HepG2 (cell line): ENCODE measurements at regions not wholly inside any gene's neighbourhood (a gene's known extent, or its start where the extent isn't known, plus 50 kb on each side); places are given as distances from the start of the nearest gene placed in this dataset.

Source experiments
- ATAC-seq: fragments of 200-7000 bp; cut with Tn5 transposase; 3 replicates; pipeline ENCODE4 v1.9.1; 2020; ENCODE audit warnings: mild to moderate bottlenecking, moderate library complexity
- BruUV-seq: library from RNA; stranded (reverse); fragments of 400-500 nt; replicated peaks from 2 replicates; lab custom pipeline; 2021; lab: Mats Ljungman, UMichigan
- CTCF ChIA-PET: fragments of 300-600 bp; formaldehyde crosslinking; extraction: SDS; loops from one replicate; lab custom pipeline; 2021; ENCODE audit warnings: low total read pairs, inconsistent platforms, low intra/inter-chr PET ratio; lab: Yijun Ruan, JAX
- POLR2A ChIA-PET: fragments of 350-600 bp; sonication (Branson Sonifier 250); formaldehyde crosslinking; loops from one replicate; lab custom pipeline; 2020; ENCODE audit warnings: antibody characterized with exemption, inconsistent platforms; lab: Yijun Ruan, JAX
- DNase-seq: peaks from one replicate; pipeline ENCODE4 v3.0.0-alpha.2; 2015; ENCODE audit warnings: low spot score
- FAIRE-seq: peaks from 3 replicates; lab custom pipeline; 2011; peaks lifted over from hg19 to GRCh38; lab: Jason Lieb, UNC
- H2AFZ ChIP-seq: one replicate; pipeline ENCODE4 v1.6.1; 2011; ENCODE audit warnings: low read length, inconsistent platforms
- H3K27ac ChIP-seq: fragments of 300-600 bp; 3 replicates; pipeline ENCODE4 v1.8.0; 2011; ENCODE audit warnings: mixed run types, mild to moderate bottlenecking, mixed read lengths, low read length, inconsistent platforms; ENCODE audit not compliant: insufficient read depth; ENCODE audit errors: extremely low read length
- H3K27me3 ChIP-seq, 2 experiments: fragments of 200-600 bp in 1 of 2; 2 replicates in 1 of 2; 3 replicates in 1 of 2; pipeline versions ENCODE4 v1.6.0 to v1.8.0; 2011; ENCODE audit warnings: low read length in 2 of 2, mild to moderate bottlenecking in 2 of 2, moderate library complexity in 2 of 2, inconsistent platforms in 1 of 2; ENCODE audit not compliant: insufficient read depth in 2 of 2, control insufficient read depth in 1 of 2
- H3K36me3 ChIP-seq, 2 experiments: fragments of 200-600 bp in 1 of 2; replicated peaks in 1 of 2; 2 replicates in 1 of 2; 3 replicates in 1 of 2; pipeline versions ENCODE4 v1.5.1 to v1.8.0; 2011; ENCODE audit warnings: low read length in 2 of 2, inconsistent platforms in 1 of 2; ENCODE audit not compliant: insufficient read depth in 2 of 2, control insufficient read depth in 1 of 2
- H3K4me1 ChIP-seq: 2 replicates; pipeline ENCODE4 v1.5.1; 2012; ENCODE audit warnings: low read length, inconsistent platforms; ENCODE audit not compliant: insufficient read depth
- H3K4me2 ChIP-seq: 2 replicates; pipeline ENCODE4 v1.6.0; 2011; ENCODE audit warnings: low read depth, low read length, inconsistent platforms
- H3K4me3 ChIP-seq, 3 experiments: fragments of 200-600 bp in 1 of 3; sonication (generic), shearing (Covaris generic) in 1 of 3; replicated peaks in 1 of 3; 2 replicates each; pipeline ENCODE4 v1.5.1; 2011 to 2016; ENCODE audit warnings: low read length in 3 of 3, inconsistent platforms in 2 of 3, low read depth in 2 of 3, mild to moderate bottlenecking in 2 of 3, control low read depth in 1 of 3, mixed read lengths in 1 of 3; ENCODE audit not compliant: insufficient read depth in 1 of 3
- H3K79me2 ChIP-seq: one replicate; pipeline ENCODE4 v1.6.1; 2011; ENCODE audit warnings: low read length, inconsistent platforms; ENCODE audit not compliant: insufficient read depth
- H3K9ac ChIP-seq: 2 replicates; pipeline ENCODE4 v1.6.0; 2011; ENCODE audit warnings: mild to moderate bottlenecking, low read depth, low read length, inconsistent platforms; ENCODE audit not compliant: insufficient read depth
- H3K9me3 ChIP-seq: 2 replicates; pipeline ENCODE4 v1.5.1; 2012; ENCODE audit warnings: mild to moderate bottlenecking, low read length
- H4K20me1 ChIP-seq: 2 replicates; pipeline ENCODE4 v1.6.0; 2011; ENCODE audit warnings: inconsistent platforms, mild to moderate bottlenecking, low read length, moderate library complexity; ENCODE audit not compliant: insufficient read depth
- ATF7 ChIP-seq, 2 experiments: fragments of 450-650 bp in 1 of 2; sonication (generic) in 1 of 2; formaldehyde crosslinking in 1 of 2; IDR thresholded peaks; 2 replicates each; pipeline versions ENCODE4 v1.4.0 to v1.6.1; 2016 to 2020; ENCODE audit warnings: antibody characterized with exemption in 1 of 2, mild to moderate bottlenecking in 1 of 2, missing genetic modification reagents in 1 of 2
- CHCHD3 ChIP-seq: sonication (generic); formaldehyde crosslinking; IDR thresholded peaks from 2 replicates; pipeline ENCODE4 v1.8.0; 2022; ENCODE audit warnings: mild to moderate bottlenecking, missing genetic modification reagents, moderate library complexity
- HOXA5 ChIP-seq: sonication (generic); formaldehyde crosslinking; IDR thresholded peaks from 2 replicates; pipeline ENCODE4 v1.4.0; 2020; ENCODE audit warnings: missing genetic modification reagents
- RXRB ChIP-seq: IDR thresholded peaks from 2 replicates; pipeline ENCODE4 v1.6.1; 2016; ENCODE audit warnings: borderline replicate concordance, missing genetic modification reagents, missing compliant biosample characterization
- SIX4 ChIP-seq: sonication (generic); formaldehyde crosslinking; IDR thresholded peaks from 2 replicates; pipeline ENCODE4 v1.4.0; 2020; ENCODE audit warnings: missing genetic modification reagents
- SRY ChIP-seq: sonication (generic); formaldehyde crosslinking; IDR thresholded peaks from 2 replicates; pipeline ENCODE4 v1.8.0; 2022; ENCODE audit warnings: mild to moderate bottlenecking, missing genetic modification reagents
- TBL1XR1 ChIP-seq: fragments of 150-350 bp; IDR thresholded peaks from 2 replicates; pipeline ENCODE4 v1.6.1; 2014; ENCODE audit warnings: borderline replicate concordance, low read length; ENCODE audit not compliant: partially characterized antibody
- ZNF17 ChIP-seq: sonication (generic); formaldehyde crosslinking; IDR thresholded peaks from 2 replicates; pipeline ENCODE4 v1.5.0; 2020; ENCODE audit warnings: mild to moderate bottlenecking, missing genetic modification reagents
- ZNF180 ChIP-seq: sonication (generic); formaldehyde crosslinking; IDR thresholded peaks from 2 replicates; pipeline ENCODE4 v1.4.0; 2020; ENCODE audit warnings: low read depth, missing genetic modification reagents, borderline replicate concordance
- ZNF616 ChIP-seq: sonication (generic); formaldehyde crosslinking; IDR thresholded peaks from 2 replicates; pipeline ENCODE4 v1.5.0; 2020; ENCODE audit warnings: low read depth, mild to moderate bottlenecking, missing genetic modification reagents
- ZSCAN31 ChIP-seq: sonication (generic); formaldehyde crosslinking; IDR thresholded peaks from 2 replicates; pipeline ENCODE4 v1.5.0; 2020; ENCODE audit warnings: low read depth, mild to moderate bottlenecking, missing genetic modification reagents
- WGBS: methylation state at CpG from one replicate; pipeline ENCODE4 v1.1.6; 2017; ENCODE audit warnings: low lambda C conversion rate; 5-methylcytosine and 5-hydroxymethylcytosine counted together
- in situ Hi-C: cut with HindIII; loops from 2 replicates; pipeline ENCODE4 v1.10.0; 2017; ENCODE audit warnings: low pct_unique_long_range_greater_than_20kb; ENCODE audit not compliant: extremely low pct_ligation_motif_present
- intact Hi-C: fragments of 100-400 bp; cut with micrococcal nuclease; formaldehyde crosslinking; loops from one replicate; pipeline ENCODE4 v1.10.0; 2022; ENCODE audit not compliant: unreplicated experiment
- TF ChIP-seq, protein P1 (sequence below): sonication (generic); formaldehyde crosslinking; IDR thresholded peaks from 2 replicates; pipeline ENCODE4 v1.5.1; 2020; ENCODE audit warnings: missing genetic modification reagents, mild to moderate bottlenecking, borderline replicate concordance
- TF ChIP-seq, protein P2 (sequence below): sonication (generic); formaldehyde crosslinking; IDR thresholded peaks from 2 replicates; pipeline ENCODE4 v1.4.0; 2020; ENCODE audit warnings: missing genetic modification reagents, borderline replicate concordance

DNA sequence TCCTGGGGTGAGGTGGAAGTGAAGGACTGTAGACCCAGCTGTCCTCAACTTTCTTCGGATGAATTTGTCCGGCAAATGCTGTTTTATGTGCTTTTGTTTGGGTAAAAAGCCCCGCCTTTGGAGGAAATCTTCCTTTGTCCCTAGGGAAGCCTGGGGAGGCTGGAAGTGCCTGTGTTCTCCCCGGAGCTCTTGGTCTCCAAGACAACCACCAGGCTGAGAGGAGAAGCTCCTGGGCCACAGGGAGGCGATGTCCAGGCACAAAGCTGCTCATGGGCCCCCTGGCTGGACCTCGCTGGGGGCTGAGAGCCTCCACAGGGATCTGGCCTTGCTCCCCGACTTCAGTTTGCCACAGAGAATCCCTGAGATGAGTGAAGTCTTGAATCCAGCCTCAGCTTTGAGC is 293.1 kb upstream of the N4BP1 start:
- POLR2A ChIA-PET, result no interaction called here
- Histone ChIP-seq H3K4me2 (no peak overlapping the region), H3K4me3 (no peak overlapping the region), H3K36me3 (no peaks in the 10 kb centered on the region), H3K4me1 (no peaks in the 10 kb centered on the region), H2AFZ (no peak overlapping the region), H3K27me3 (peaks cover 0 to 34% of the 10 kb centered on the region in 2 experiments; a peak in 2 of 5 replicates), H3K27ac (no peak overlapping the region), H3K9me3 (no peaks in the 10 kb centered on the region), H4K20me1 (no peaks in the 10 kb centered on the region)
- DNase-seq, result no peak
- BruUV-seq, result no TSS peak
- 9% methylated on average over 5 of the region's 7 CpGs for WGBS
- intact Hi-C loops, result no loop called here
- ATAC-seq, result no peak
- CTCF ChIA-PET, result no interaction called here
- TF ChIP-seq RXRB (no peak), ZSCAN31 (CRISPR knock-in tag) (no peak)
- TF ChIP-seq, protein P1, sequence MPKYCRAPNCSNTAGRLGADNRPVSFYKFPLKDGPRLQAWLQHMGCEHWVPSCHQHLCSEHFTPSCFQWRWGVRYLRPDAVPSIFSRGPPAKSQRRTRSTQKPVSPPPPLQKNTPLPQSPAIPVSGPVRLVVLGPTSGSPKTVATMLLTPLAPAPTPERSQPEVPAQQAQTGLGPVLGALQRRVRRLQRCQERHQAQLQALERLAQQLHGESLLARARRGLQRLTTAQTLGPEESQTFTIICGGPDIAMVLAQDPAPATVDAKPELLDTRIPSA (CRISPR knock-in tag), result no peak
- TF ChIP-seq, all 625 proteins: peak for 0
- no peaks in the 10 kb centered on the region for H3K79me2 ChIP-seq
- in situ Hi-C loops, result no loop called here
- no peak overlapping the region for H3K9ac ChIP-seq
- no peak for FAIRE-seq

DNA sequence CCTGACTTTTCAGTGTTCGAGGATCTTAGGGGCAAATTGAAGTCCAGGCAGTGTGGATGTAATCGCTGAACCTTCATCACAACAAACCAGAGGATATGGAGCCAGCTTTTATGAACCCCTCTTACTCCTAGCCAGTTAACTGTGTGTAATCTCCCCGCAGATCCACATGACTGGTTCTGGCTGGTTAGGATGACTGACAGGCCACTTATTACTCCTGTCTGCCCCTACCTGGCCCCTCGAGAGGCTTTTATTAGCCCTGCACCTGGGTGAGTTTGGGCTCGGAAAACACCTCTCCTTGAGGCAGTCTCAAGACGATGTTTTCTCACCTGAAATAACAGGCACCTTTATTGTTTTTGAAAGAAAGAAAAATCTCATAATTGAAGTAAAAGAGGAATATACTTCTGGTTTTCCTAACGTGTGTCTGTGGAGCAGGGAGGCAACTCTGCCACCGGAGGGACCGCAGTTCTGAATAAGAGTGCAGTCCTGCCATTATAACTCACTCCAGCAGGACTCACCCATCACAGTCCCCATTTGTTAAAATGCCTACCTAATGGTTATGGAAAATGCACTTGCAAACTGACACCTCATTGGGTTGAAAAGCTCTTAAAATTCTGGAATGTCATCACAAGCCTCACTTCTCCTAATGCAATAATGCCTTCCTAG is 291.9 kb upstream of the N4BP1 start:
- Histone ChIP-seq H3K27ac (no peak overlapping the region), H3K9me3 (no peaks in the 10 kb centered on the region), H3K79me2 (no peaks in the 10 kb centered on the region), H3K4me1 (no peaks in the 10 kb centered on the region), H3K9ac (no peak overlapping the region), H3K36me3 (no peaks in the 10 kb centered on the region), H3K4me3 (no peak overlapping the region), H3K4me2 (no peak overlapping the region), H3K27me3 (peaks cover 0 to 26% of the 10 kb centered on the region in 2 experiments; a peak in 2 of 5 replicates), H2AFZ (no peak overlapping the region), H4K20me1 (no peaks in the 10 kb centered on the region)
- peak; percentile 75 for ATAC-seq
- no TSS peak for BruUV-seq
- ChIA-PET POLR2A (no interaction called here), CTCF (no interaction called here)
- in situ Hi-C loops, result no loop called here
- no peak for FAIRE-seq
- DNase-seq, result no peak
- 22% methylated on average over 8 of the region's 9 CpGs for WGBS
- intact Hi-C loops, result no loop called here
- TF ChIP-seq TBL1XR1 (no peak), HOXA5 (CRISPR knock-in tag) (no peak), CHCHD3 (CRISPR knock-in tag) (no peak), ATF7 (IDR thresholded peaks at IDR 0.05) (no peak), ATF7 (CRISPR knock-in tag; IDR thresholded peaks at IDR 0.05) (no peak), SRY (no peak), SIX4 (no peak), ZNF616 (CRISPR knock-in tag) (no peak), ZNF17 (CRISPR knock-in tag) (no peak), ZNF180 (no peak)
- TF ChIP-seq, protein P2, sequence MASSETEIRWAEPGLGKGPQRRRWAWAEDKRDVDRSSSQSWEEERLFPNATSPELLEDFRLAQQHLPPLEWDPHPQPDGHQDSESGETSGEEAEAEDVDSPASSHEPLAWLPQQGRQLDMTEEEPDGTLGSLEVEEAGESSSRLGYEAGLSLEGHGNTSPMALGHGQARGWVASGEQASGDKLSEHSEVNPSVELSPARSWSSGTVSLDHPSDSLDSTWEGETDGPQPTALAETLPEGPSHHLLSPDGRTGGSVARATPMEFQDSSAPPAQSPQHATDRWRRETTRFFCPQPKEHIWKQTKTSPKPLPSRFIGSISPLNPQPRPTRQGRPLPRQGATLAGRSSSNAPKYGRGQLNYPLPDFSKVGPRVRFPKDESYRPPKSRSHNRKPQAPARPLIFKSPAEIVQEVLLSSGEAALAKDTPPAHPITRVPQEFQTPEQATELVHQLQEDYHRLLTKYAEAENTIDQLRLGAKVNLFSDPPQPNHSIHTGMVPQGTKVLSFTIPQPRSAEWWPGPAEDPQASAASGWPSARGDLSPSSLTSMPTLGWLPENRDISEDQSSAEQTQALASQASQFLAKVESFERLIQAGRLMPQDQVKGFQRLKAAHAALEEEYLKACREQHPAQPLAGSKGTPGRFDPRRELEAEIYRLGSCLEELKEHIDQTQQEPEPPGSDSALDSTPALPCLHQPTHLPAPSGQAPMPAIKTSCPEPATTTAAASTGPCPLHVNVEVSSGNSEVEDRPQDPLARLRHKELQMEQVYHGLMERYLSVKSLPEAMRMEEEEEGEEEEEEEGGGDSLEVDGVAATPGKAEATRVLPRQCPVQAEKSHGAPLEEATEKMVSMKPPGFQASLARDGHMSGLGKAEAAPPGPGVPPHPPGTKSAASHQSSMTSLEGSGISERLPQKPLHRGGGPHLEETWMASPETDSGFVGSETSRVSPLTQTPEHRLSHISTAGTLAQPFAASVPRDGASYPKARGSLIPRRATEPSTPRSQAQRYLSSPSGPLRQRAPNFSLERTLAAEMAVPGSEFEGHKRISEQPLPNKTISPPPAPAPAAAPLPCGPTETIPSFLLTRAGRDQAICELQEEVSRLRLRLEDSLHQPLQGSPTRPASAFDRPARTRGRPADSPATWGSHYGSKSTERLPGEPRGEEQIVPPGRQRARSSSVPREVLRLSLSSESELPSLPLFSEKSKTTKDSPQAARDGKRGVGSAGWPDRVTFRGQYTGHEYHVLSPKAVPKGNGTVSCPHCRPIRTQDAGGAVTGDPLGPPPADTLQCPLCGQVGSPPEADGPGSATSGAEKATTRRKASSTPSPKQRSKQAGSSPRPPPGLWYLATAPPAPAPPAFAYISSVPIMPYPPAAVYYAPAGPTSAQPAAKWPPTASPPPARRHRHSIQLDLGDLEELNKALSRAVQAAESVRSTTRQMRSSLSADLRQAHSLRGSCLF (CRISPR knock-in tag), result no peak
